AG04449 (cell line): ENCODE measurements at regions not wholly inside any gene's neighbourhood (a gene's known extent, or its start where the extent isn't known, plus 50 kb on each side); places are given as distances from the start of the nearest gene placed in this dataset.

Experiments used
- CTCF ChIA-PET: fragments of 350-600 bp; formaldehyde crosslinking; extraction: SDS; loops from one replicate; lab custom pipeline; 2021; ENCODE audit warnings: antibody characterized with exemption; lab: Yijun Ruan, JAX
- POLR2A ChIA-PET: fragments of 400-600, 350-600 bp; formaldehyde crosslinking; extraction: SDS; loops from one replicate; lab custom pipeline; 2020; ENCODE audit warnings: antibody characterized with exemption, inconsistent platforms; lab: Yijun Ruan, JAX
- DNase-seq: peaks from one replicate; pipeline ENCODE4 v3.0.0-alpha.2; 2010; ENCODE audit warnings: low read depth, low spot score
- H3K4me3 ChIP-seq: 2 replicates; pipeline ENCODE4 v1.5.1; 2011; ENCODE audit warnings: low read depth, mild to moderate bottlenecking, control low read depth, low read length
- TF ChIP-seq, protein P1 (sequence below): IDR thresholded peaks from one replicate; pipeline ENCODE4 v1.5.1; 2011; ENCODE audit warnings: mild to moderate bottlenecking, moderate library complexity, low read length, control low read depth, inconsistent platforms; ENCODE audit not compliant: insufficient read depth; ENCODE audit errors: missing control alignments

DNA sequence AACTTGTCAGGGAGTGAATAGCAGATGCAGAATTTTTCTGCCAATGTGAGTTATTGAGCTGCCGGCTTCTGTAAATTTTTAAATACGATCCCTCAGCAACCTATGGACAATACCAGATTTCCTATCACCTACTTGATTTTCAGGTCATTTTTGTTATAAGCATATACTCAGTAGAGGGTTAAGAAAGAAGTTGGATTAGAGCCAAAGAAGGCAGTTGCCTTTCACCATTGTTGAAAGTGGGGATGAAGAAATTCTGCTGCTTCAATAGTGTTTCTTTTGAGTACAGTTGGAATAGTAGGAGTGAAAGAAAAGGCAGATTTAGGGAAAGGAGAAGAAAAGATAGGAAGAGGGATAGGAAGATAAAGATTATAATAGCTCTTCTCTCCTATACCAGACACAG is 197.1 kb downstream of the ATP23 start:
- POLR2A ChIA-PET = no interaction called here
- no peak overlapping the region for H3K4me3 ChIP-seq
- TF ChIP-seq, protein P1, sequence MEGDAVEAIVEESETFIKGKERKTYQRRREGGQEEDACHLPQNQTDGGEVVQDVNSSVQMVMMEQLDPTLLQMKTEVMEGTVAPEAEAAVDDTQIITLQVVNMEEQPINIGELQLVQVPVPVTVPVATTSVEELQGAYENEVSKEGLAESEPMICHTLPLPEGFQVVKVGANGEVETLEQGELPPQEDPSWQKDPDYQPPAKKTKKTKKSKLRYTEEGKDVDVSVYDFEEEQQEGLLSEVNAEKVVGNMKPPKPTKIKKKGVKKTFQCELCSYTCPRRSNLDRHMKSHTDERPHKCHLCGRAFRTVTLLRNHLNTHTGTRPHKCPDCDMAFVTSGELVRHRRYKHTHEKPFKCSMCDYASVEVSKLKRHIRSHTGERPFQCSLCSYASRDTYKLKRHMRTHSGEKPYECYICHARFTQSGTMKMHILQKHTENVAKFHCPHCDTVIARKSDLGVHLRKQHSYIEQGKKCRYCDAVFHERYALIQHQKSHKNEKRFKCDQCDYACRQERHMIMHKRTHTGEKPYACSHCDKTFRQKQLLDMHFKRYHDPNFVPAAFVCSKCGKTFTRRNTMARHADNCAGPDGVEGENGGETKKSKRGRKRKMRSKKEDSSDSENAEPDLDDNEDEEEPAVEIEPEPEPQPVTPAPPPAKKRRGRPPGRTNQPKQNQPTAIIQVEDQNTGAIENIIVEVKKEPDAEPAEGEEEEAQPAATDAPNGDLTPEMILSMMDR = no peak
- no peak for DNase-seq
- CTCF ChIA-PET = no interaction called here

DNA sequence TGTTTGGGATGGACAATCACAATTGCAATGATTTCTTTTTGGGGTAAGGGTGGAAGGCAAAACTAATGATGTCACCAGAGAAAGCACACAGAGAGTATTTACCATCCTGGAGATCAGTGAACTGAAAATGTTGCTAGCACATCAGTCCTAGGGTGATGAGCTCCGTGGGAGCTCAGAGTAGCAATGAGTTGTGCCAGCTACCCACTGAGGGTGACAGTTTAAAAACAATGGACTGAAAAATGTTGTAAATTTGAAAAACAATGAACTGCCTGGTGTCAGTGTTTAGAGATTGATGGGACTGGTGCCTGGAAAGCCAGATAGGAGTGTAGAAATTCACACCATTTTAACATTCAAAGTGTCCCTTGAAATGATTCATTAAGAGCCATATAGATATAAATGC is 198.5 kb downstream of the ATP23 start:
- no peak overlapping the region for H3K4me3 ChIP-seq
- DNase-seq = no peak
- ChIA-PET CTCF (no interaction called here), POLR2A (no interaction called here)
- TF ChIP-seq, protein P1 = no peak

DNA sequence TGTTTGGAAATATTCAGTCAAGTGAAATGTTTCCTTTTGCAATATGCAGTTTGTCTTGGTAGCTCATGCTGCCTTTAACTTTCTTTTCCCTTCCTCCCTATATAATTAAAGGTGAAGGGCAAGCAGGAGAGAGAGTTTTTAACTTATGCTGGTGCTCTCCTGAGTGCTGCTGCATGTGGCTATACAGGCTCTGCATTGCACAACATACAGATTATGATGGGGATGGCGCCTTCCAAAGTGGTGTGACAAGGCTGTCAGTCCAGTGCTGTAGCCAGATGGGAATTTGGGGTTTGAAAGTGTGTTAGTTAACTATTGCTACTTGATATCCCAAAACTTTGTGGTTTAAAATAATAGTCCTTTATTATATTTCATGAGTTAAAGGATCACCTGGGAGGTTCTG is 199.0 kb downstream of the ATP23 start:
- ChIA-PET POLR2A (no interaction called here), CTCF (no interaction called here)
- no peak for DNase-seq
- H3K4me3 ChIP-seq = no peak overlapping the region
- TF ChIP-seq, protein P1 = no peak

DNA sequence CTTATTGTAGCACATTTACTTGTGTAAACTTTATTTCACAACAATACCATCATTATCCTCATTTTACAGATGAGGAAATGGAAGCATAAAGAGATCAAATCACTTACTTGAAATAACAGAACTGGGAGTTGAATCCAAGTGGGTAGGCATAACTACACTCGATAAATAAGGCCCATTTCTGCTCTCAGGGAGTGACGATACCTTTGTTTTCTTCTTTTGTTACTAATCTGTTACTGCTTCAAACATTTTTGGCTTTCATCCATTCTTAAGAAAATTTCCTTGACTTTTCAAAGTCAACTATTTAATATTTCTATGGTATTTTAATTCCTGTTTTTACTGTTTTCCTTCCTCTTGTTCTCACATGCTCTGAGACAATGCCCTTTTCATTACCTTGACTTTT is 201.6 kb downstream of the ATP23 start:
- ChIA-PET POLR2A (no interaction called here), CTCF (no interaction called here)
- TF ChIP-seq, protein P1 = no peak
- H3K4me3 ChIP-seq = no peak overlapping the region
- no peak for DNase-seq

DNA sequence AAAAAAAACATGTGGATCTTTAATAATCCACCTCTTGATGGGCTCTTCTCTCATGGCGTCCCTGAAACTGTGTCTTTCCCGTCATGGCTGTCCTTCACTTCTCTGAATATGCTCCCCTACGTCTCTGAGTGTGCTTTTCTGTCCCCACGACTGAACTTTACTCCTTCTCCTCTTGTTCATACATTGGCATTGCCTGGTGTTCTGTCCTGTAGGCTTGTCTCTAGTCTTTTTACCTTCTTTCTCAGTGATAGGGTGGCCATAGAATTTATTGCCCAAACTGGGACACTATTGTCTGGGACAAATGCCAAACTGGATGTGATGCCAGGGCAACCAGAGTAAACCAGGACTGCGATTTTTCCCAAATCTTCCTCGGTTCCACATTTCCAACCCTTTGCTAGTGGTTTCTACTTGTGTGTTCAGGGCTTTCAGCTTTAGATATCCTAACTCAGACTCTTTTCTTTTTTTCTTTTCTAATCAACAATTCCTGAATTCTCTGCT is 202.2 kb downstream of the ATP23 start:
- DNase-seq = no peak
- TF ChIP-seq, protein P1 = no peak
- POLR2A ChIA-PET = no interaction called here
- CTCF ChIA-PET = no interaction called here
- H3K4me3 ChIP-seq = no peak overlapping the region

DNA sequence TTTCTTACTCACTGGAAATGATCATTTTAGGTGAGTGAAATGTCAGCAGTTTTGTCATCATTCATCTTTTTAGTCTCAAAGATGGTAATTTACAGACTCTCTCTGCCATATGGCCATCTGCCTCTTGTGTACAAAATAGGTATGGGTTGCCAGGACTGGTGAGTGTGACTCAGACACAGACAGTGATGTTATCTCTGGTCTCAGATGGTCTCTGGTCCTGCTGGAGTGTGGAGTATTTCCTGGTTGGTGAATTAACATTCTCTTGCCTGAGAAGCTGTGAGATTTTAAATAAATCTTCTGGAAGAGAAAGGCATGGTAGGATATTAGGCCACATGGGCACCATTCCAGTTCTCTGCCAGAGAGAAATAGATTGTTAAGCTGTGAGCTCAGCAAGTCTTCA is 207.0 kb downstream of the ATP23 start:
- TF ChIP-seq, protein P1 = no peak
- peak; percentile 56 for DNase-seq
- POLR2A ChIA-PET = no interaction called here
- no peak overlapping the region for H3K4me3 ChIP-seq
- CTCF ChIA-PET = no interaction called here
